DOHH2 (cell line): ENCODE measurements at regions not wholly inside any gene's neighbourhood (a gene's known extent, or its start where the extent isn't known, plus 50 kb on each side); places are given as distances from the start of the nearest gene placed in this dataset.

ENCODE experiments used
- H3F3A ChIP-seq: fragments of 200-600 bp; sonication (generic), shearing (Covaris generic); 2 replicates; pipeline ENCODE4 v1.6.0; 2016; ENCODE audit warnings: antibody characterized with exemption, mild to moderate bottlenecking; ENCODE audit not compliant: control insufficient read depth, insufficient read depth
- H3K27ac ChIP-seq: fragments of 200-600 bp; sonication (generic); 2 replicates; pipeline ENCODE4 v1.5.1; 2014; ENCODE audit warnings: low read depth, mild to moderate bottlenecking, low read length, moderate library complexity
- H3K27me3 ChIP-seq: fragments of 200-600 bp; sonication (generic); 2 replicates; pipeline ENCODE4 v1.6.1; 2014; ENCODE audit warnings: mild to moderate bottlenecking, low read length, mixed read lengths; ENCODE audit not compliant: control insufficient read depth
- H3K36me3 ChIP-seq: fragments of 200-600 bp; sonication (generic); 2 replicates; pipeline ENCODE4 v1.6.1; 2014; ENCODE audit warnings: mild to moderate bottlenecking, low read length, moderate library complexity, mixed read lengths; ENCODE audit not compliant: control insufficient read depth
- H3K4me1 ChIP-seq: fragments of 200-600 bp; sonication (generic); 2 replicates; pipeline ENCODE4 v1.6.1; 2014; ENCODE audit warnings: mild to moderate bottlenecking, low read length, mixed read lengths; ENCODE audit not compliant: control insufficient read depth
- H3K4me2 ChIP-seq: fragments of 200-600 bp; sonication (generic); 2 replicates; pipeline ENCODE4 v1.6.0; 2014; ENCODE audit warnings: mild to moderate bottlenecking, low read length, moderate library complexity
- H3K4me3 ChIP-seq: fragments of 200-600 bp; sonication (generic); 2 replicates; pipeline ENCODE4 v1.5.1; 2014; ENCODE audit warnings: mild to moderate bottlenecking, low read length, mixed read lengths
- H3K79me2 ChIP-seq: fragments of 200-600 bp; sonication (generic); 2 replicates; pipeline ENCODE4 v1.6.1; 2014; ENCODE audit warnings: mild to moderate bottlenecking, low read length, mixed read lengths; ENCODE audit not compliant: control insufficient read depth
- H3K9me2 ChIP-seq: fragments of 200-600 bp; sonication (generic); replicated peaks from 2 replicates; pipeline ENCODE4 v1.6.1; 2014; ENCODE audit warnings: mild to moderate bottlenecking, low read length, mixed read lengths; ENCODE audit not compliant: control insufficient read depth
- H3K9me3 ChIP-seq: fragments of 200-600 bp; sonication (generic); 2 replicates; pipeline ENCODE4 v1.6.1; 2014; ENCODE audit warnings: antibody characterized with exemption, low read length, mixed read lengths; ENCODE audit not compliant: control insufficient read depth, insufficient read depth
- H4K20me1 ChIP-seq: fragments of 200-600 bp; sonication (generic); 2 replicates; pipeline ENCODE4 v1.6.0; 2014; ENCODE audit warnings: low read depth, mild to moderate bottlenecking, antibody characterized with exemption, low read length, moderate library complexity; ENCODE audit not compliant: control insufficient read depth, insufficient read depth
- EZH2phosphoT487 ChIP-seq: fragments of 200-600 bp; sonication (generic); IDR thresholded peaks from 2 replicates; pipeline ENCODE4 v1.6.1; 2017; ENCODE audit warnings: borderline replicate concordance, mild to moderate bottlenecking, antibody characterized with exemption, low read length, moderate library complexity, mixed read lengths
- TF ChIP-seq, protein P1 (sequence below): fragments of 200-600 bp; sonication (generic); IDR thresholded peaks from one replicate; pipeline ENCODE4 v1.5.1; 2014; ENCODE audit warnings: antibody characterized with exemption, mild to moderate bottlenecking, low read depth, low read length; ENCODE audit not compliant: poor library complexity, severe bottlenecking

DNA sequence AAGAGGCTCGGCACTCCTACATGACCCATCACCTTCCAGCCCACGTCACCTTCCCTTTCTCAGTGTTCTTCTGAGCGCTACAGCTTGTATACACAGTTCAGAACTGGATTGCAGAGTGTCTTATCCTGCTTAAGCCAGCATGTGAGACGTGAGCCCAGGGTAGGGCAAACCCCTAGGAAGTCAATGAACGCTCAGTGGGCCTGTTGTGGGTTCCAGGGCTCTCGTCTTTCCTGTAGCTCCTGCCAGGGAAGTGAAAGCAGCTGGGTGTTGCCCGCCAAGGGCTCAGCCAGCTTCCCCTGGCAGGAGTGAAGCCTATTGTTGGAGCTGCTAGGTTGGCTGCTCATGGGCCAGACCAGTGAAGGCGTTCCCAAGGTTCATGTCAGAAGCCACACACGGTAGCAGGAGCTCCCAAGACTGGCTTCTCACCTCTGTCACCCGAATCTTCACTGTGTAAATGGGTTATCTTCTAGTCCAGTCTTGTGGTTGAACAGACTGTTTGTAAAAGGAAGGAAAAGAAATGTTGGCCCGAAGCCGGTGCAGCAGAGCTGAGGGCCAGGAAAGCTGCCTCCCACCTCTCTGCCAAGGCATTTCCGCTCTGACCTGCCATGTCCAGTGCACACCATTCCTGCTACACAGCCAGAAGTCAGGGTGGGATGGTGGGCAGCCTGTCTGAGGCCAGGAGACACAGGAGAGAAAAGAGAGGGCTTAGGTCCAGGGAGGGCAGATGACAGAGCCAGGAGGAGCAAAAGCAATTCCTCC is 69.6 kb upstream of the RMDN2 start:
- Histone ChIP-seq H3K4me2 (no peak overlapping the region), H3K36me3 (no peaks in the 10 kb centered on the region), H3F3A (no peaks in the 10 kb centered on the region), H4K20me1 (no peaks in the 10 kb centered on the region), H3K79me2 (no peaks in the 10 kb centered on the region), H3K9me2 (no peaks in the 10 kb centered on the region), H3K4me3 (no peak overlapping the region), H3K9me3 (no peaks in the 10 kb centered on the region), H3K4me1 (no peaks in the 10 kb centered on the region), H3K27ac (no peak overlapping the region), H3K27me3 (peaks cover 2% of the 10 kb centered on the region; the same call in 1 of the 2 replicates)
- TF ChIP-seq, protein P1, sequence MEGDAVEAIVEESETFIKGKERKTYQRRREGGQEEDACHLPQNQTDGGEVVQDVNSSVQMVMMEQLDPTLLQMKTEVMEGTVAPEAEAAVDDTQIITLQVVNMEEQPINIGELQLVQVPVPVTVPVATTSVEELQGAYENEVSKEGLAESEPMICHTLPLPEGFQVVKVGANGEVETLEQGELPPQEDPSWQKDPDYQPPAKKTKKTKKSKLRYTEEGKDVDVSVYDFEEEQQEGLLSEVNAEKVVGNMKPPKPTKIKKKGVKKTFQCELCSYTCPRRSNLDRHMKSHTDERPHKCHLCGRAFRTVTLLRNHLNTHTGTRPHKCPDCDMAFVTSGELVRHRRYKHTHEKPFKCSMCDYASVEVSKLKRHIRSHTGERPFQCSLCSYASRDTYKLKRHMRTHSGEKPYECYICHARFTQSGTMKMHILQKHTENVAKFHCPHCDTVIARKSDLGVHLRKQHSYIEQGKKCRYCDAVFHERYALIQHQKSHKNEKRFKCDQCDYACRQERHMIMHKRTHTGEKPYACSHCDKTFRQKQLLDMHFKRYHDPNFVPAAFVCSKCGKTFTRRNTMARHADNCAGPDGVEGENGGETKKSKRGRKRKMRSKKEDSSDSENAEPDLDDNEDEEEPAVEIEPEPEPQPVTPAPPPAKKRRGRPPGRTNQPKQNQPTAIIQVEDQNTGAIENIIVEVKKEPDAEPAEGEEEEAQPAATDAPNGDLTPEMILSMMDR: no peak
- TF ChIP-seq EZH2phosphoT487: no peak

DNA sequence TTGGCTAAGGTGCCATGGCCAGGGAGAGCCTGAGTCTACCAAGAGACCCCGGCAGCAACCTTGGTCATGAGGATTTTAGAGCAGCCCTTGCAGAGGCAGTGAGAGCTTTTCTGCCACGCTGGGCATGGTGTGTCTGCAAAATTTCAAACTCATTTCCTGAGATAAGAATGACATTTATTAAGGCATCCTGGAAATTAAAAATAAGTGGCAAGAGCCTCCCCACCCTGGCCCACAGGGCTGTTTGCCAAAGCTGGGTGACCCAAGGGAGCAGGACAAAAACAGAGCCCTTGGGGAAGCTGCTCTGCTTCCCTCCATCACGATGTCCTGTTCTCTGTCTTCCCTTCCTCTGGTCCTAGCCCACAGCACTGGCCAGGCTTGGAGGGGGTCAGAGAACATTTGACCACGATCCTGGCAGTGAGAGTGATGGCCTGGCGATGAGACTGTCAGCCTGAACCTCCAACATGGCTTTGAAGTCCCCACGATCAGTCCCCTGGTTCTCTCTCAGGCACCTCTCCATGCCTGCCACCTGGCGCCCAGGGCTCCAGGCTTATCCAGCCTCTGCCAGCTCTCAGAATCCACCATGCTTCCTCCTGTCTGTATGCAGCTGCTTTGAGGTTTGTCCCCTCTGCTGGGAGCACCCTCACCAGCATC is 68.9 kb upstream of the RMDN2 start:
- Histone ChIP-seq H3K9me3 (no peaks in the 10 kb centered on the region), H4K20me1 (no peaks in the 10 kb centered on the region), H3F3A (no peaks in the 10 kb centered on the region), H3K27me3 (peaks cover 3% of the 10 kb centered on the region; the same call in 1 of the 2 replicates), H3K27ac (no peak overlapping the region), H3K9me2 (no peaks in the 10 kb centered on the region), H3K79me2 (no peaks in the 10 kb centered on the region), H3K36me3 (no peaks in the 10 kb centered on the region), H3K4me3 (no peak overlapping the region), H3K4me1 (no peaks in the 10 kb centered on the region), H3K4me2 (no peak overlapping the region)
- TF ChIP-seq, protein P1: no peak
- TF ChIP-seq EZH2phosphoT487: no peak

DNA sequence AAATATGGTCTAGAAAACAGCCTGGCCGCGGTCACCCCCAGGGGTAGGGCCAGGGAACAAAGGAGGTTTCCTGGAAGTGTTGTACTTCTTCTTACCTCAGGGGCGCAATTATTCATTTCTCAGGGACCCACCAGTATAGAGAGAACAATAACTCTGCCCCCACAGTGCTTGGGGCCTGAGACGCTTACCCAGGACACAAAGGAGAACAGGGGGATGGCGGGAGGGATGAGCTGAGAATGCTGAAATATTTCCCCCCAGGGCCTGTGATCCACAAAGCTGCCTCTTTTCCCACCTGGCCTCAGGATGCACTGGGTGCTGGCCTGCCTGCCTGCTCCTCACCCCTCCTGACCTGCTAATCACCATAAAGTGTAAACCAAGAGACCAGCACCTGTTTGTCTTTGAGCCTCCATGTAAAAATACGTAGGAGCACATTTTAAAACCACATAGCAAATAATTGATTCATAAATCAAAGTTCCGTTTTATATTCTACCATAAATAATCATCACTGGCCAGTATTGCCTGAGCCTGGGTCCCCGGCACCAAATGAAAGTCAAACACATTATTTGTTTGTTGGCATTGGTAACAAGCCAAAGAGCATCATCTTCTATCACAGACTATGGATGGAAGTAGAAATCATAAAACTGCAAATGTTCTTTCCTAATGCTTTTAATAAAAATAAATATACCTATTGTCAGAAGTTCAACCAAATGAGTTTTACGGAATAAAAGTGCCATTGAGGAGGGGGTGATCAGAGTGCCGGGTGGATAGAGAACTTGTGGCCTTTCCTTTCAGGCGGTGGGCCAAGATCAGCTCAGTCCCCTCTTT is 67.3 kb upstream of the RMDN2 start:
- Histone ChIP-seq H3K27me3 (peaks cover 3% of the 10 kb centered on the region), H3K4me3 (no peak overlapping the region), H4K20me1 (no peaks in the 10 kb centered on the region), H3K4me1 (no peaks in the 10 kb centered on the region), H3K27ac (no peak overlapping the region), H3K36me3 (no peaks in the 10 kb centered on the region), H3K9me2 (no peaks in the 10 kb centered on the region), H3F3A (no peaks in the 10 kb centered on the region), H3K79me2 (no peaks in the 10 kb centered on the region), H3K4me2 (no peak overlapping the region), H3K9me3 (no peaks in the 10 kb centered on the region)
- TF ChIP-seq EZH2phosphoT487: no peak
- TF ChIP-seq, protein P1: no peak
